ENCODE measurements at regions not wholly inside any gene's neighbourhood (a gene's known extent, or its start where the extent isn't known, plus 50 kb on each side); places are given as distances from the start of the nearest gene placed in this dataset.

DNA sequence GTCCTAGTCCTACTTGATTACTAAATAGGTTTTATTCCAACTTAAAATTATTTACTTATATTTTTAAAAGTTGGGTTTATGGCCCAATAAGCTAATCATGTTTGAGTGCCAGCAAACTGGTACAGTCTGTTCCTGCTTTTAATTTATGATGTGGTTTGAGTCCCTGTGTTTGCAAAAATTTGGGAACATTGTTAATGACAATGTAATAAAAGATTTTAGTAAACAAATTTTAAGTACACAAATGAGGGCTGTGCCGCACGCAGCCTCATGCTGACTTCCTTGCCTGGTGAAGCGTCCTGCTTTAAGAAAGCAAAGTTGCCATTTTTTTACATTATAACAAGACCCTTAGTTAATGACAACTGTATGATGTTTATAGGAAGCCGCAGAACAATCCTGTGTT is 96.8 kb upstream of the MAP1B start:
- TF ChIP-seq, protein P1, sequence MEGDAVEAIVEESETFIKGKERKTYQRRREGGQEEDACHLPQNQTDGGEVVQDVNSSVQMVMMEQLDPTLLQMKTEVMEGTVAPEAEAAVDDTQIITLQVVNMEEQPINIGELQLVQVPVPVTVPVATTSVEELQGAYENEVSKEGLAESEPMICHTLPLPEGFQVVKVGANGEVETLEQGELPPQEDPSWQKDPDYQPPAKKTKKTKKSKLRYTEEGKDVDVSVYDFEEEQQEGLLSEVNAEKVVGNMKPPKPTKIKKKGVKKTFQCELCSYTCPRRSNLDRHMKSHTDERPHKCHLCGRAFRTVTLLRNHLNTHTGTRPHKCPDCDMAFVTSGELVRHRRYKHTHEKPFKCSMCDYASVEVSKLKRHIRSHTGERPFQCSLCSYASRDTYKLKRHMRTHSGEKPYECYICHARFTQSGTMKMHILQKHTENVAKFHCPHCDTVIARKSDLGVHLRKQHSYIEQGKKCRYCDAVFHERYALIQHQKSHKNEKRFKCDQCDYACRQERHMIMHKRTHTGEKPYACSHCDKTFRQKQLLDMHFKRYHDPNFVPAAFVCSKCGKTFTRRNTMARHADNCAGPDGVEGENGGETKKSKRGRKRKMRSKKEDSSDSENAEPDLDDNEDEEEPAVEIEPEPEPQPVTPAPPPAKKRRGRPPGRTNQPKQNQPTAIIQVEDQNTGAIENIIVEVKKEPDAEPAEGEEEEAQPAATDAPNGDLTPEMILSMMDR (conservative IDR thresholded peaks at IDR 0.05; ENCODE audit: low read depth, low read length), result no peak
- TF ChIP-seq EZH2 (IDR thresholded peaks at IDR 0.05; ENCODE audit: borderline replicate concordance, low read depth, low read length, poor library complexity, severe bottlenecking), result no peak
